HCT116 (cell line): ENCODE measurements at regions not wholly inside any gene's neighbourhood (a gene's known extent, or its start where the extent isn't known, plus 50 kb on each side); places are given as distances from the start of the nearest gene placed in this dataset.

Experiments
- CTCF ChIP-seq, 3 experiments: fragments of 200-600 bp in 1 of 3; sonication (generic) in 1 of 3; IDR thresholded peaks in 2 of 3; conservative IDR thresholded peaks in 1 of 3; 2 replicates each; pipeline ENCODE4 v1.5.1; 2012 to 2017; ENCODE audit warnings: low read depth in 2 of 3, low read length in 2 of 3, antibody characterized with exemption in 1 of 3, borderline replicate concordance in 1 of 3, control low read depth in 1 of 3, mild to moderate bottlenecking in 1 of 3, mixed read lengths in 1 of 3, mixed run types in 1 of 3, moderate library complexity in 1 of 3; ENCODE audit not compliant: insufficient read depth in 1 of 3
- EZH2 ChIP-seq: fragments of 200-600 bp; sonication (generic); IDR thresholded peaks from 2 replicates; pipeline ENCODE4 v1.6.1; 2017; ENCODE audit warnings: antibody characterized with exemption, mixed run types
- RAD21 ChIP-seq: IDR thresholded peaks from 2 replicates; pipeline ENCODE4 v1.6.1; 2012; ENCODE audit warnings: low read depth, mild to moderate bottlenecking
- TCF7L2 ChIP-seq: IDR thresholded peaks from 2 replicates; pipeline ENCODE4 v1.7.0; 2011; ENCODE audit warnings: borderline replicate concordance, inconsistent platforms; ENCODE audit not compliant: insufficient read depth, insufficient read length; ENCODE audit errors: extremely low read depth

GRCh38 chr5:159486836-159487235, 156.5 kb upstream of the IL12B start:
- TF ChIP-seq TCF7L2 (no peak), CTCF (IDR thresholded peaks at IDR 0.05 in 2 of 3, conservative IDR thresholded peaks at IDR 0.05 in 1 of 3; ENCODE audit: borderline replicate concordance in 1 of 3, insufficient read depth in 1 of 3, low read depth in 2 of 3, low read length in 2 of 3) (no peak), EZH2 (no peak), RAD21 (no peak)
